Endothelial cell of umbilical vein (primary cell): ENCODE measurements at regions not wholly inside any gene's neighbourhood (a gene's known extent, or its start where the extent isn't known, plus 50 kb on each side); places are given as distances from the start of the nearest gene placed in this dataset.

Experiments used
- BruUV-seq: library from RNA; stranded (reverse); fragments of 400-500 nt; replicated peaks from 2 replicates; lab custom pipeline; 2021; lab: Mats Ljungman, UMichigan
- CTCF ChIA-PET: fragments of 300-600, 350-600 bp; sonication (Branson Sonifier 250); formaldehyde crosslinking; loops from one replicate; lab custom pipeline; 2021; ENCODE audit warnings: antibody characterized with exemption, inconsistent platforms; lab: Charles Lee
- POLR2A ChIA-PET: fragments of 300-600, 350-600 bp; sonication (Branson Sonifier 250); formaldehyde crosslinking; loops from one replicate; lab custom pipeline; 2021; ENCODE audit warnings: antibody characterized with exemption, inconsistent platforms; lab: Charles Lee
- DNase-seq: peaks from one replicate; pipeline ENCODE4 v3.0.0-alpha.2; 2011; ENCODE audit warnings: low read depth, low spot score
- FAIRE-seq: peaks from 2 replicates; lab custom pipeline; 2011; peaks lifted over from hg19 to GRCh38; lab: Jason Lieb, UNC
- H2AFZ ChIP-seq: 2 replicates; pipeline ENCODE4 v1.6.0; 2012; ENCODE audit warnings: low read depth, low read length, control low read depth, inconsistent platforms
- H3K27ac ChIP-seq: 2 replicates; pipeline ENCODE4 v1.5.1; 2011; ENCODE audit warnings: low read depth, mild to moderate bottlenecking, control low read depth, low read length, moderate library complexity; ENCODE audit not compliant: insufficient read depth
- H3K27me3 ChIP-seq, 2 experiments: 2 replicates each; pipeline versions ENCODE4 v1.6.0 to v1.6.1; 2011; ENCODE audit warnings: low read length in 2 of 2, mixed read lengths in 1 of 2; ENCODE audit not compliant: control insufficient read depth in 2 of 2, insufficient read depth in 2 of 2
- H3K36me3 ChIP-seq, 2 experiments: 2 replicates in 1 of 2; 3 replicates in 1 of 2; pipeline ENCODE4 v1.5.1; 2011; ENCODE audit warnings: low read length in 2 of 2, mild to moderate bottlenecking in 1 of 2, moderate library complexity in 1 of 2; ENCODE audit not compliant: control insufficient read depth in 2 of 2, insufficient read depth in 2 of 2; ENCODE audit errors: extremely low read depth in 1 of 2
- H3K4me1 ChIP-seq: 3 replicates; pipeline ENCODE4 v1.5.1; 2011; ENCODE audit warnings: mild to moderate bottlenecking, low read length; ENCODE audit not compliant: control insufficient read depth, insufficient read depth; ENCODE audit errors: extremely low read depth
- H3K4me2 ChIP-seq: 2 replicates; pipeline ENCODE4 v1.6.1; 2011; ENCODE audit warnings: low read length, control low read depth, mixed read lengths; ENCODE audit not compliant: insufficient read depth
- H3K4me3 ChIP-seq, 3 experiments: fragments of 200-600 bp in 1 of 3; sonication (generic), shearing (Covaris generic) in 1 of 3; replicated peaks in 1 of 3; 2 replicates each; pipeline ENCODE4 v1.5.1; 2011 to 2016; ENCODE audit warnings: control low read depth in 3 of 3, low read length in 3 of 3, mild to moderate bottlenecking in 2 of 3, inconsistent platforms in 1 of 3, low read depth in 1 of 3, moderate library complexity in 1 of 3; ENCODE audit not compliant: insufficient read depth in 1 of 3
- H3K79me2 ChIP-seq: 2 replicates; pipeline ENCODE4 v1.6.0; 2012; ENCODE audit warnings: low read length, inconsistent platforms; ENCODE audit not compliant: control insufficient read depth, insufficient read depth
- H3K9ac ChIP-seq: replicated peaks from 2 replicates; pipeline ENCODE3; 2011; ENCODE audit warnings: low read length, control low read depth; ENCODE audit not compliant: insufficient read depth; ENCODE audit errors: extremely low read depth
- H3K9me1 ChIP-seq: replicated peaks from 3 replicates; pipeline ENCODE4 v1.6.0; 2011; ENCODE audit warnings: mild to moderate bottlenecking, low read length; ENCODE audit not compliant: control insufficient read depth, insufficient read depth; ENCODE audit errors: extremely low read depth
- H3K9me3 ChIP-seq: replicated peaks from 2 replicates; pipeline ENCODE4 v1.5.1; 2012; ENCODE audit warnings: low read length, inconsistent platforms; ENCODE audit not compliant: control insufficient read depth, insufficient read depth
- H4K20me1 ChIP-seq: replicated peaks from 2 replicates; pipeline ENCODE3; 2011; ENCODE audit warnings: mild to moderate bottlenecking, low read length; ENCODE audit not compliant: control insufficient read depth, insufficient read depth; ENCODE audit errors: extremely low read depth
- EZH2 ChIP-seq: IDR thresholded peaks from 2 replicates; pipeline ENCODE4 v1.6.1; 2012; ENCODE audit warnings: borderline replicate concordance, low read depth, mild to moderate bottlenecking, moderate library complexity, low read length, inconsistent platforms; ENCODE audit not compliant: severe bottlenecking
- FOS ChIP-seq: IDR thresholded peaks from 2 replicates; pipeline ENCODE4 v1.6.1; 2011; ENCODE audit warnings: mild to moderate bottlenecking, low read length, moderate library complexity, borderline replicate concordance; ENCODE audit not compliant: insufficient read depth
- GATA2 ChIP-seq: IDR thresholded peaks from 2 replicates; pipeline ENCODE4 v1.7.0; 2011; ENCODE audit warnings: low read depth, mild to moderate bottlenecking, moderate library complexity, mixed read lengths, low read length; ENCODE audit not compliant: insufficient read length, insufficient read depth
- JUN ChIP-seq: IDR thresholded peaks from 2 replicates; pipeline ENCODE4 v1.6.1; 2011; ENCODE audit warnings: borderline replicate concordance, low read depth; ENCODE audit not compliant: insufficient read length, insufficient read depth
- MYC ChIP-seq: IDR thresholded peaks from one replicate; pipeline ENCODE4 v1.6.1; 2011; ENCODE audit warnings: mild to moderate bottlenecking, low read depth, low read length
- POLR2A ChIP-seq: IDR thresholded peaks from 2 replicates; pipeline ENCODE4 v1.6.1; 2012; ENCODE audit warnings: low read depth, mild to moderate bottlenecking, control low read depth, low read length
- POLR2AphosphoS5 ChIP-seq: IDR thresholded peaks from 2 replicates; pipeline ENCODE4 v1.6.1; 2012; ENCODE audit warnings: low read depth, mild to moderate bottlenecking, control low read depth, low read length, moderate library complexity; ENCODE audit not compliant: insufficient read depth
- dilution Hi-C: fragments of 300-500 bp; cut with MboI; formaldehyde crosslinking; loops from one replicate; pipeline ENCODE4 v1.15.0; 2019; ENCODE audit warnings: low sequenced_read_pairs; ENCODE audit not compliant: extremely low pct_ligation_motif_present
- intact Hi-C: fragments of 100-400 bp; cut with micrococcal nuclease; formaldehyde crosslinking; loops from one replicate; pipeline ENCODE4 v1.10.0; 2022
- TF ChIP-seq, protein P1 (sequence below): IDR thresholded peaks from 2 replicates; pipeline ENCODE4 v1.6.1; 2011; ENCODE audit not compliant: insufficient read depth, insufficient read length

GRCh38 chr12:59398164-59398563 lies 197.7 kb upstream of the SLC16A7 start:
- H3K27ac ChIP-seq = no peak overlapping the region
- no peaks in the 10 kb centered on the region for H3K27me3 ChIP-seq
- dilution Hi-C loops (no loop called here), intact Hi-C loops (no loop called here)
- no peaks in the 10 kb centered on the region for H3K79me2 ChIP-seq
- no peak overlapping the region for H2AFZ ChIP-seq
- no peaks in the 10 kb centered on the region for H3K9me3 ChIP-seq
- ChIA-PET CTCF (interaction anchor here (0.7 kb wide), 1 partner anchor 16 kb away, joined by 3 read pairs; no protein-coding TSS in a partner anchor), POLR2A (no interaction called here)
- no peak overlapping the region for H3K4me2 ChIP-seq
- DNase-seq (no peak), FAIRE-seq (no peak)
- no peaks in the 10 kb centered on the region for H3K4me1 ChIP-seq
- H3K9ac ChIP-seq = no peak overlapping the region
- no peaks in the 10 kb centered on the region for H4K20me1 ChIP-seq
- no peaks in the 10 kb centered on the region for H3K36me3 ChIP-seq
- no peaks in the 10 kb centered on the region for H3K9me1 ChIP-seq
- TF ChIP-seq EZH2 (no peak), POLR2A (no peak), JUN (no peak), FOS (no peak), POLR2AphosphoS5 (no peak), MYC (no peak), GATA2 (no peak)
- TF ChIP-seq, protein P1, sequence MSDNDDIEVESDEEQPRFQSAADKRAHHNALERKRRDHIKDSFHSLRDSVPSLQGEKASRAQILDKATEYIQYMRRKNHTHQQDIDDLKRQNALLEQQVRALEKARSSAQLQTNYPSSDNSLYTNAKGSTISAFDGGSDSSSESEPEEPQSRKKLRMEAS = no peak
- no TSS peak for BruUV-seq
- H3K4me3 ChIP-seq = no peak overlapping the region

GRCh38 chr12:59396919-59397318 lies 198.9 kb upstream of the SLC16A7 start:
- dilution Hi-C loops = no loop called here
- Histone ChIP-seq H3K36me3 (no peaks in the 10 kb centered on the region), H3K9ac (no peak overlapping the region), H3K9me1 (no peaks in the 10 kb centered on the region), H3K27me3 (no peaks in the 10 kb centered on the region), H2AFZ (no peak overlapping the region), H3K9me3 (no peaks in the 10 kb centered on the region), H4K20me1 (no peaks in the 10 kb centered on the region), H3K4me1 (no peaks in the 10 kb centered on the region), H3K4me2 (no peak overlapping the region), H3K79me2 (no peaks in the 10 kb centered on the region), H3K4me3 (no peak overlapping the region), H3K27ac (no peak overlapping the region)
- TF ChIP-seq FOS = no peak
- no peak for FAIRE-seq
- CTCF ChIA-PET = interaction anchor here (1.1 kb wide), 1 partner anchor 9 kb away, joined by 3 read pairs; no protein-coding TSS in a partner anchor
- intact Hi-C loops = no loop called here
- DNase-seq = no peak
- BruUV-seq = no TSS peak
- POLR2A ChIA-PET = no interaction called here
